Panc1 (cell line): ENCODE measurements at regions not wholly inside any gene's neighbourhood (a gene's known extent, or its start where the extent isn't known, plus 50 kb on each side); places are given as distances from the start of the nearest gene placed in this dataset.

Experiments used
- ATAC-seq: fragments of 200-7000 bp; cut with Tn5 transposase; 2 replicates; pipeline ENCODE4 v1.9.1; 2020; ENCODE audit warnings: mild to moderate bottlenecking, moderate library complexity
- BruUV-seq: library from RNA; stranded (reverse); fragments of 400-500 nt; replicated peaks from 2 replicates; lab custom pipeline; 2021; lab: Mats Ljungman, UMichigan
- CTCF ChIA-PET: fragments of 300-600 bp; sonication (Branson Sonifier 250); formaldehyde crosslinking; loops from one replicate; lab custom pipeline; 2022; ENCODE audit warnings: antibody characterized with exemption; lab: Charles Lee
- POLR2A ChIA-PET: fragments of 300-600 bp; sonication (Branson Sonifier 250); formaldehyde crosslinking; loops from one replicate; lab custom pipeline; 2022; ENCODE audit warnings: antibody characterized with exemption; lab: Charles Lee
- DNase-seq: peaks from one replicate; pipeline ENCODE4 v3.0.0-alpha.2; 2010; ENCODE audit warnings: low read depth, low spot score
- H3K27ac ChIP-seq: 2 replicates; pipeline ENCODE4 v1.5.1; 2011; ENCODE audit warnings: mild to moderate bottlenecking, low read length, inconsistent platforms
- H3K27me3 ChIP-seq: fragments of 200-500 bp; sonication (Bioruptor generic); 2 replicates; pipeline ENCODE4 v1.6.0; 2014; ENCODE audit warnings: low read length, inconsistent platforms; ENCODE audit not compliant: control insufficient read depth, insufficient read depth
- H3K36me3 ChIP-seq: fragments of 200-500 bp; sonication (Bioruptor generic); 2 replicates; pipeline ENCODE4 v1.5.1; 2014; ENCODE audit warnings: inconsistent platforms, mild to moderate bottlenecking, low read length, moderate library complexity; ENCODE audit not compliant: control insufficient read depth, insufficient read depth
- H3K4me1 ChIP-seq: 2 replicates; pipeline ENCODE4 v1.5.1; 2011; ENCODE audit warnings: inconsistent platforms, mild to moderate bottlenecking, low read length, moderate library complexity; ENCODE audit not compliant: control insufficient read depth, insufficient read depth
- H3K4me3 ChIP-seq, 2 experiments: 2 replicates each; pipeline ENCODE4 v1.5.1; 2011 to 2012; ENCODE audit warnings: low read depth in 2 of 2, low read length in 2 of 2, mild to moderate bottlenecking in 2 of 2, inconsistent platforms in 1 of 2, moderate library complexity in 1 of 2
- H3K9me3 ChIP-seq: fragments of 200-500 bp; sonication (Bioruptor generic); 2 replicates; pipeline ENCODE4 v1.5.1; 2014; ENCODE audit warnings: low read depth, mild to moderate bottlenecking, inconsistent platforms, low read length, moderate library complexity; ENCODE audit not compliant: control insufficient read depth, insufficient read depth
- POLR2AphosphoS5 ChIP-seq: IDR thresholded peaks from 2 replicates; pipeline ENCODE4 v1.6.1; 2012; ENCODE audit warnings: mild to moderate bottlenecking, low read depth, low read length, moderate library complexity
- SIN3A ChIP-seq: IDR thresholded peaks from 2 replicates; pipeline ENCODE4 v1.6.1; 2012; ENCODE audit warnings: low read depth, mild to moderate bottlenecking, low read length, moderate library complexity, borderline replicate concordance; ENCODE audit not compliant: insufficient read depth
- TCF7L2 ChIP-seq: IDR thresholded peaks from 2 replicates; pipeline ENCODE4 v1.6.1; 2011; ENCODE audit warnings: mild to moderate bottlenecking, low read depth, low read length, inconsistent platforms
- in situ Hi-C: cut with HindIII; loops from 2 replicates; pipeline ENCODE4 v1.10.0; 2016; ENCODE audit warnings: low sequenced_read_pairs, low pct_unique_long_range_greater_than_20kb
- intact Hi-C: fragments of 100-400 bp; cut with micrococcal nuclease; formaldehyde crosslinking; loops from one replicate; pipeline ENCODE4 v1.10.0; 2022; ENCODE audit not compliant: unreplicated experiment
- TF ChIP-seq, protein P1 (sequence below): fragments of 450-650 bp; IDR thresholded peaks from 2 replicates; pipeline ENCODE4 v1.5.1; 2017; ENCODE audit warnings: mild to moderate bottlenecking
- TF ChIP-seq, protein P2 (sequence below), 2 experiments: IDR thresholded peaks; 2 replicates each; pipeline ENCODE4 v1.6.1; 2011 to 2012; ENCODE audit warnings: low read depth in 2 of 2, control low read depth in 1 of 2, low read length in 1 of 2, mild to moderate bottlenecking in 1 of 2, moderate library complexity in 1 of 2; ENCODE audit not compliant: insufficient read depth in 1 of 2

DNA sequence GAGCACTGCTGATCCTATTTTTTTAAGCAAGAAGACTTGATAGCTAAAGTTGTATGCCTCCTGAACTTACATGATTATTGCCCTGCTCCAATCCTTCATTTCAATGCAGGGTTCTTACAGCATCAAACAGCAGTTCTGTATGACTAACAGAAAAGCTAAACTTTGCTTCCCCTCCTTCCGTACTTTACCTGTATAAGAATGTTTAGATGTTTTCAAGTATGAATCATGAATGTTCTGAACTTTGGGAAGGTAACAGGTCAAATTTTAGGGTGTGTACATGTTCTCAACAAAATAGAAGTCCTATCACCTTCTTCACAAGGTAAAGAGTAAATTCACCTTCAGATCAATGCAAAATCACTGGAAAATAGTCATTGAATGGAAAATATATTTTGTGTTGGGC is 972.6 kb upstream of the SEMA6A start:
- in situ Hi-C loops (no loop called here), intact Hi-C loops (no loop called here)
- DNase-seq (no peak), ATAC-seq (no peak)
- TF ChIP-seq SIN3A (no peak), TCF7L2 (no peak), POLR2AphosphoS5 (no peak)
- TF ChIP-seq, protein P1, sequence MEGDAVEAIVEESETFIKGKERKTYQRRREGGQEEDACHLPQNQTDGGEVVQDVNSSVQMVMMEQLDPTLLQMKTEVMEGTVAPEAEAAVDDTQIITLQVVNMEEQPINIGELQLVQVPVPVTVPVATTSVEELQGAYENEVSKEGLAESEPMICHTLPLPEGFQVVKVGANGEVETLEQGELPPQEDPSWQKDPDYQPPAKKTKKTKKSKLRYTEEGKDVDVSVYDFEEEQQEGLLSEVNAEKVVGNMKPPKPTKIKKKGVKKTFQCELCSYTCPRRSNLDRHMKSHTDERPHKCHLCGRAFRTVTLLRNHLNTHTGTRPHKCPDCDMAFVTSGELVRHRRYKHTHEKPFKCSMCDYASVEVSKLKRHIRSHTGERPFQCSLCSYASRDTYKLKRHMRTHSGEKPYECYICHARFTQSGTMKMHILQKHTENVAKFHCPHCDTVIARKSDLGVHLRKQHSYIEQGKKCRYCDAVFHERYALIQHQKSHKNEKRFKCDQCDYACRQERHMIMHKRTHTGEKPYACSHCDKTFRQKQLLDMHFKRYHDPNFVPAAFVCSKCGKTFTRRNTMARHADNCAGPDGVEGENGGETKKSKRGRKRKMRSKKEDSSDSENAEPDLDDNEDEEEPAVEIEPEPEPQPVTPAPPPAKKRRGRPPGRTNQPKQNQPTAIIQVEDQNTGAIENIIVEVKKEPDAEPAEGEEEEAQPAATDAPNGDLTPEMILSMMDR: no peak
- TF ChIP-seq, protein P2, sequence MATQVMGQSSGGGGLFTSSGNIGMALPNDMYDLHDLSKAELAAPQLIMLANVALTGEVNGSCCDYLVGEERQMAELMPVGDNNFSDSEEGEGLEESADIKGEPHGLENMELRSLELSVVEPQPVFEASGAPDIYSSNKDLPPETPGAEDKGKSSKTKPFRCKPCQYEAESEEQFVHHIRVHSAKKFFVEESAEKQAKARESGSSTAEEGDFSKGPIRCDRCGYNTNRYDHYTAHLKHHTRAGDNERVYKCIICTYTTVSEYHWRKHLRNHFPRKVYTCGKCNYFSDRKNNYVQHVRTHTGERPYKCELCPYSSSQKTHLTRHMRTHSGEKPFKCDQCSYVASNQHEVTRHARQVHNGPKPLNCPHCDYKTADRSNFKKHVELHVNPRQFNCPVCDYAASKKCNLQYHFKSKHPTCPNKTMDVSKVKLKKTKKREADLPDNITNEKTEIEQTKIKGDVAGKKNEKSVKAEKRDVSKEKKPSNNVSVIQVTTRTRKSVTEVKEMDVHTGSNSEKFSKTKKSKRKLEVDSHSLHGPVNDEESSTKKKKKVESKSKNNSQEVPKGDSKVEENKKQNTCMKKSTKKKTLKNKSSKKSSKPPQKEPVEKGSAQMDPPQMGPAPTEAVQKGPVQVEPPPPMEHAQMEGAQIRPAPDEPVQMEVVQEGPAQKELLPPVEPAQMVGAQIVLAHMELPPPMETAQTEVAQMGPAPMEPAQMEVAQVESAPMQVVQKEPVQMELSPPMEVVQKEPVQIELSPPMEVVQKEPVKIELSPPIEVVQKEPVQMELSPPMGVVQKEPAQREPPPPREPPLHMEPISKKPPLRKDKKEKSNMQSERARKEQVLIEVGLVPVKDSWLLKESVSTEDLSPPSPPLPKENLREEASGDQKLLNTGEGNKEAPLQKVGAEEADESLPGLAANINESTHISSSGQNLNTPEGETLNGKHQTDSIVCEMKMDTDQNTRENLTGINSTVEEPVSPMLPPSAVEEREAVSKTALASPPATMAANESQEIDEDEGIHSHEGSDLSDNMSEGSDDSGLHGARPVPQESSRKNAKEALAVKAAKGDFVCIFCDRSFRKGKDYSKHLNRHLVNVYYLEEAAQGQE (IDR thresholded peaks at IDR 0.05; ENCODE audit: insufficient read depth in 1 of 2, low read depth in 2 of 2, low read length in 1 of 2): no peak
- H3K27me3 ChIP-seq: no peaks in the 10 kb centered on the region
- ChIA-PET POLR2A (no interaction called here), CTCF (no interaction called here)
- no peaks in the 10 kb centered on the region for H3K4me1 ChIP-seq
- no TSS peak for BruUV-seq
- no peak overlapping the region for H3K4me3 ChIP-seq
- no peak overlapping the region for H3K27ac ChIP-seq
- H3K36me3 ChIP-seq: no peaks in the 10 kb centered on the region
- H3K9me3 ChIP-seq: no peaks in the 10 kb centered on the region

DNA sequence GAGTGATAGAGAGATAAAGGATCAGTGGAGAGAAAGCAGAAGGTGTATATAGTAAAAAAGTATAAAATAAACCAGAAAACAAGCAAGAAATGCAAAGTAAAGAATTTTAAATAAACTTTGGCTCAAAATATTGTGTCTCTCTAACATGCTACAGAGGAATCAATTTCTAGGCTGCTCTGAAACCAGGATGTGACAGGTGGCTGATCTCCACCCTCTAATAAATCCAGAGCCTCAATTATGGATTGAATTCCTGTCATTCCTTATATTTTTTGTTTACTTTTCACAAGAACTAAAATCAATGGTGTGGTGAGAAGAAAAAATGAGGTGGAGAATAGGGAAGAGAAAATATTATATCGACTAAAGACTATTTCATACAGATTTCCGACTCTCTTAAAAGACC is 965.1 kb upstream of the SEMA6A start:
- Histone ChIP-seq H3K4me1 (no peaks in the 10 kb centered on the region), H3K9me3 (no peaks in the 10 kb centered on the region), H3K36me3 (no peaks in the 10 kb centered on the region), H3K27me3 (no peaks in the 10 kb centered on the region), H3K27ac (no peak overlapping the region), H3K4me3 (no peak overlapping the region)
- in situ Hi-C loops (no loop called here), intact Hi-C loops (no loop called here)
- TF ChIP-seq, protein P1: no peak
- TF ChIP-seq SIN3A: no peak
- TF ChIP-seq TCF7L2: no peak
- no peak for TF ChIP-seq POLR2AphosphoS5
- TF ChIP-seq, protein P2 (IDR thresholded peaks at IDR 0.05; ENCODE audit: insufficient read depth in 1 of 2, low read depth in 2 of 2, low read length in 1 of 2): no peak
- ChIA-PET CTCF (no interaction called here), POLR2A (no interaction called here)
- BruUV-seq: no TSS peak
- no peak for ATAC-seq
- DNase-seq: no peak
